Stomach (tissue), 8 donors: ENCODE measurements at regions not wholly inside any gene's neighbourhood (a gene's known extent, or its start where the extent isn't known, plus 50 kb on each side); places are given as distances from the start of the nearest gene placed in this dataset.

Experiments used
- DNase-seq, 2 donors: peaks; one replicate each; pipeline versions ENCODE4 v3.0.0 to v3.0.0-alpha.2; 2013 to 2019
- H3K27ac ChIP-seq, 5 donors: fragments of 200-600 bp in 4 of 5; sonication (generic) in 4 of 5; one replicate each; pipeline ENCODE4 v1.5.1; 2013 to 2019; ENCODE audit warnings: mild to moderate bottlenecking in 1 of 5, moderate library complexity in 1 of 5
- H3K27me3 ChIP-seq, 3 donors: fragments of 200-600 bp; sonication (generic); one replicate each; pipeline ENCODE4 v1.5.1; 2017 to 2019; ENCODE audit warnings: mixed run types in 1 of 3
- H3K36me3 ChIP-seq, 4 donors: fragments of 200-600 bp; sonication (generic); 1 replicate in 3 of 4; 2 replicates in 1 of 4; pipeline ENCODE4 v1.5.1; 2016 to 2019
- H3K4me1 ChIP-seq, 4 donors: fragments of 200-600 bp; sonication (generic); one replicate each; pipeline ENCODE4 v1.5.1; 2016 to 2019
- H3K4me3 ChIP-seq, 4 donors: fragments of 200-600 bp; sonication (generic) in 3 of 4; one replicate each; pipeline ENCODE4 v1.5.1; 2016 to 2019; ENCODE audit warnings: mild to moderate bottlenecking in 1 of 4
- H3K9me3 ChIP-seq, 4 donors: fragments of 200-600 bp; sonication (generic); one replicate each; pipeline ENCODE4 v1.5.1; 2016 to 2019
- EP300 ChIP-seq: sonication (generic); formaldehyde crosslinking; IDR thresholded peaks from one replicate; pipeline ENCODE4 v1.6.1; 2017; ENCODE audit warnings: antibody characterized with exemption
- POLR2A ChIP-seq, 4 donors: fragments of 450-650 bp; IDR thresholded peaks; one replicate each; pipeline ENCODE4 v1.6.1; 2016; ENCODE audit warnings: antibody characterized with exemption in 4 of 4, control low read depth in 2 of 4, mild to moderate bottlenecking in 1 of 4, moderate library complexity in 1 of 4
- POLR2AphosphoS5 ChIP-seq, 3 donors: sonication (generic); formaldehyde crosslinking; IDR thresholded peaks; one replicate each; pipeline ENCODE4 v1.6.1; 2016; ENCODE audit warnings: antibody characterized with exemption in 3 of 3
- WGBS, 5 donors: extraction: QIAGEN DNeasy Blood & Tissue Kit in 3 of 5; methylation state at CpG; one replicate each; pipeline versions ENCODE4 v1.1.5 to v1.1.7; 2013 to 2018; 5-methylcytosine and 5-hydroxymethylcytosine counted together
- intact Hi-C: fragments of 100-400 bp; cut with DNase I; formaldehyde crosslinking; loops from one replicate; pipeline ENCODE4 v1.15.1; 2023; ENCODE audit warnings: low total_unique reads
- TF ChIP-seq, protein P1 (sequence below), 7 experiments: fragments of 450-650 bp in 4 of 7; fragments of 200-600 bp in 3 of 7; sonication (generic) in 3 of 7; IDR thresholded peaks; one replicate each; pipeline ENCODE4 v1.5.1; 2016 to 2019; ENCODE audit warnings: antibody characterized with exemption in 7 of 7, control low read depth in 2 of 7, mild to moderate bottlenecking in 1 of 7
- donor health status: healthy with polysubstance abuse.
- donor health status: Bipolar disorder and iron deficiency.
- donor health status: healthy.

DNA sequence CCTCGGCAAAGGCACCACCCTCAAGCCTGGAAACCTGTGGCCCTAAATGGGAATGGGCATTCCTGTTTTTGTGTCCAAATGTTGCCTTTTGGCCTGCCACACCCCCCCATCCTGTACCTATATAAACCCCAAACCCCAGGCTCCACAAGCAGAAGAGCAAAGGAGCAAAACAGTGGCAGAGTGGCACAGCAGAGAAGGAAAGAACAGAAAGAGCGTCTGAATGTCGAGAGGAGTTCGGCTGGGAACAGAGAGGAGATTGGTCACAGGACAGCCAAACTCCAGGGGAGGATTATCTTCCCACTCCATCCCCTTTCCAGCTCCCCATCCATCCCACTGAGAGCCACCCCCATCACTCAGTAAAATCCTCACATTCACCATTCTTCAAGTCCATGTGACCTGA lies 58.0 kb upstream of the PREP start:
- Histone ChIP-seq H3K4me1 (no peaks in the 10 kb centered on the region), H3K9me3 (peaks cover 3 to 8% (median 6%) of the 10 kb centered on the region in 4 donors), H3K27me3 (no peaks in the 10 kb centered on the region), H3K27ac (no peak overlapping the region), H3K36me3 (no peaks in the 10 kb centered on the region), H3K4me3 (no peak overlapping the region)
- 92 to 100% (median 95%) methylated on average over 4 of the region's 4 CpGs for WGBS, 5 donors
- DNase-seq = no peak
- TF ChIP-seq, protein P1, sequence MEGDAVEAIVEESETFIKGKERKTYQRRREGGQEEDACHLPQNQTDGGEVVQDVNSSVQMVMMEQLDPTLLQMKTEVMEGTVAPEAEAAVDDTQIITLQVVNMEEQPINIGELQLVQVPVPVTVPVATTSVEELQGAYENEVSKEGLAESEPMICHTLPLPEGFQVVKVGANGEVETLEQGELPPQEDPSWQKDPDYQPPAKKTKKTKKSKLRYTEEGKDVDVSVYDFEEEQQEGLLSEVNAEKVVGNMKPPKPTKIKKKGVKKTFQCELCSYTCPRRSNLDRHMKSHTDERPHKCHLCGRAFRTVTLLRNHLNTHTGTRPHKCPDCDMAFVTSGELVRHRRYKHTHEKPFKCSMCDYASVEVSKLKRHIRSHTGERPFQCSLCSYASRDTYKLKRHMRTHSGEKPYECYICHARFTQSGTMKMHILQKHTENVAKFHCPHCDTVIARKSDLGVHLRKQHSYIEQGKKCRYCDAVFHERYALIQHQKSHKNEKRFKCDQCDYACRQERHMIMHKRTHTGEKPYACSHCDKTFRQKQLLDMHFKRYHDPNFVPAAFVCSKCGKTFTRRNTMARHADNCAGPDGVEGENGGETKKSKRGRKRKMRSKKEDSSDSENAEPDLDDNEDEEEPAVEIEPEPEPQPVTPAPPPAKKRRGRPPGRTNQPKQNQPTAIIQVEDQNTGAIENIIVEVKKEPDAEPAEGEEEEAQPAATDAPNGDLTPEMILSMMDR (IDR thresholded peaks at IDR 0.05) = no peak
- no peak for TF ChIP-seq EP300
- intact Hi-C loops = no loop called here

- Histone ChIP-seq H3K36me3 (no peaks in the 10 kb centered on the region), H3K27ac (peak overlapping the region in 1 of 5 donors; percentile 7), H3K4me1 (no peaks in the 10 kb centered on the region), H3K27me3 (no peaks in the 10 kb centered on the region), H3K9me3 (no peaks in the 10 kb centered on the region), H3K4me3 (no peak overlapping the region)
- intact Hi-C loops = no loop called here
- WGBS, 5 donors = 59 to 82% (median 71%) methylated on average over 1 of the region's 1 CpG
- no peak for DNase-seq
- TF ChIP-seq EP300 (no peak), POLR2AphosphoS5 (IDR thresholded peaks at IDR 0.05) (no peak), POLR2A (IDR thresholded peaks at IDR 0.05) (no peak)
- TF ChIP-seq, protein P1 (IDR thresholded peaks at IDR 0.05) = no peak
These were observed 57.0 kb upstream of the PREP start for GRCh38 chr6:105459864-105460263.

DNA sequence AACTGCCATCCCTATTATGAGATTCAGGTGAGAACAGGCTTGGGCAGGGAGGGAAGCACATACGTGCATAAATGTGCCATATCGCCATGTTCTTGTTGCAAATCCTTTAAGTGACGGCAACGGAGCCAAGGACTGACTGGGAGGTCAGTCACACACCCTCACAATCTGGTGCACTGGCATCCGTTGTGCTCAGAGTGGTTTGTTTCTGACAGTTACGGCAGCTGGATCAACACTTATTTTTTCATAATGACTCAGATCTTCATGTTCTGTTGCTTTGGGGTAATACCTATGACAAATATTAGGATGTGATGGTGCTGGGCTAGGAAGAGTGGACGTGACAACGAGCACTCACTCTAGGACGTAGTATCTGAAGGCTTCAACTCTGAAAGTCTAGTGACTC lies 56.2 kb upstream of the PREP start:
- TF ChIP-seq POLR2A (IDR thresholded peaks at IDR 0.05) (no peak), POLR2AphosphoS5 (IDR thresholded peaks at IDR 0.05) (peak in 1 of 3 donors; percentile 5)
- H3K27me3 ChIP-seq = no peaks in the 10 kb centered on the region
- 80 to 85% (median 81%) methylated on average over 9 of the region's 9 CpGs for WGBS, 5 donors
- no peaks in the 10 kb centered on the region for H3K9me3 ChIP-seq
- intact Hi-C loops = no loop called here
- no peak for DNase-seq
- no peaks in the 10 kb centered on the region for H3K4me1 ChIP-seq
- peak overlapping the region in 1 of 5 donors; percentile 7 for H3K27ac ChIP-seq
- H3K36me3 ChIP-seq = no peaks in the 10 kb centered on the region
- H3K4me3 ChIP-seq = no peak overlapping the region

GRCh38 chr6:105458551-105458950 lies 55.7 kb upstream of the PREP start:
- H3K27ac ChIP-seq = no peak overlapping the region
- H3K4me1 ChIP-seq = no peaks in the 10 kb centered on the region
- WGBS, 5 donors = 82 to 97% (median 89%) methylated on average over 1 of the region's 1 CpG
- TF ChIP-seq, protein P1 (IDR thresholded peaks at IDR 0.05) = no peak
- no peak for TF ChIP-seq POLR2A (IDR thresholded peaks at IDR 0.05)
- TF ChIP-seq POLR2AphosphoS5 (IDR thresholded peaks at IDR 0.05) = no peak
- no peak for TF ChIP-seq EP300
- H3K9me3 ChIP-seq = no peaks in the 10 kb centered on the region
- no peaks in the 10 kb centered on the region for H3K36me3 ChIP-seq
- intact Hi-C loops = no loop called here
- no peak overlapping the region for H3K4me3 ChIP-seq
- no peaks in the 10 kb centered on the region for H3K27me3 ChIP-seq
- DNase-seq = no peak

DNA sequence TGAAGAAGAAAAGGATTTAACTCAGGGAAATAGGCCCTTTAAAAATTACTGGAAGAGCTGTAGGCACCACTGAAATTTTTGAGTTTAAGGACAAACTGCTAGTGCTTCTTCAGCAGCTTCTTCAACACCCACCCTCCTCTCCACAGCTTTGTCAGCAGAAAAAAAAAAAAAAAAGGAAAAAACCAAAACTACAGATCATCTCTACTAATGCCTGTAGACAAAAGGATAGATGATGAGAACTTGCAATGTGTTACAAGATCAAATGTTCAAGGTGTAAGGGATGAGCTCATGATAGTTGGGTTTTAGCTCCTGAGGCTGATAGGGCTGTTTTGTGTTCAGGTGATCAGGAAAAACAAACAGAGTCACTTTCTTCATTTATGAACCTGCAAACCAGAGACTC lies 55.2 kb upstream of the PREP start:
- Histone ChIP-seq H3K27me3 (no peaks in the 10 kb centered on the region), H3K36me3 (no peaks in the 10 kb centered on the region), H3K9me3 (no peaks in the 10 kb centered on the region), H3K27ac (no peak overlapping the region), H3K4me3 (no peak overlapping the region), H3K4me1 (no peaks in the 10 kb centered on the region)
- TF ChIP-seq POLR2AphosphoS5 (IDR thresholded peaks at IDR 0.05) = no peak
- no peak for TF ChIP-seq POLR2A (IDR thresholded peaks at IDR 0.05)
- DNase-seq = no peak
- intact Hi-C loops = no loop called here
